Hepatocyte (in vitro differentiated cells): ENCODE measurements at regions not wholly inside any gene's neighbourhood (a gene's known extent, or its start where the extent isn't known, plus 50 kb on each side); places are given as distances from the start of the nearest gene placed in this dataset.
"Not testable (repeated sequence)": the region's sequence is repeated elsewhere in the genome, so short reads cannot be mapped to it uniquely, and the experiment has no call there.

Experiments
- DNase-seq: peaks from one replicate; pipeline ENCODE4 v3.0.0-alpha.2; 2016; ENCODE audit warnings: low spot score
- H2AFZ ChIP-seq: fragments of 200-600 bp; sonication (generic); 2 replicates; pipeline ENCODE4 v1.6.0; 2016; ENCODE audit warnings: antibody characterized with exemption, mild to moderate bottlenecking
- H3K27ac ChIP-seq: fragments of 200-600 bp; sonication (generic); 2 replicates; pipeline ENCODE4 v1.5.1; 2016; ENCODE audit warnings: mild to moderate bottlenecking
- H3K27me3 ChIP-seq: fragments of 200-600 bp; sonication (generic); 2 replicates; pipeline ENCODE4 v1.6.1; 2016
- H3K36me3 ChIP-seq: fragments of 200-600 bp; sonication (generic); replicated peaks from 2 replicates; pipeline ENCODE4 v1.5.1; 2016; ENCODE audit warnings: low read depth; ENCODE audit not compliant: insufficient read depth
- H3K4me1 ChIP-seq: fragments of 200-600 bp; sonication (generic); 2 replicates; pipeline ENCODE4 v1.5.1; 2016; ENCODE audit warnings: mild to moderate bottlenecking, moderate library complexity; ENCODE audit not compliant: insufficient read depth
- H3K4me2 ChIP-seq: fragments of 200-600 bp; sonication (generic); 2 replicates; pipeline ENCODE4 v1.6.0; 2016
- H3K4me3 ChIP-seq: fragments of 200-600 bp; sonication (generic); 2 replicates; pipeline ENCODE4 v1.5.1; 2016; ENCODE audit warnings: mild to moderate bottlenecking
- H3K79me2 ChIP-seq: fragments of 200-600 bp; sonication (generic); 2 replicates; pipeline ENCODE4 v1.6.0; 2017; ENCODE audit warnings: mild to moderate bottlenecking
- H3K9me2 ChIP-seq: fragments of 200-600 bp; sonication (generic); replicated peaks from 2 replicates; pipeline ENCODE4 v1.6.0; 2017; ENCODE audit warnings: mild to moderate bottlenecking; ENCODE audit not compliant: insufficient read depth
- H3K9me3 ChIP-seq: fragments of 200-600 bp; sonication (generic); 2 replicates; pipeline ENCODE4 v1.5.1; 2016; ENCODE audit warnings: low read depth, mild to moderate bottlenecking
- H4K20me1 ChIP-seq: fragments of 200-600 bp; sonication (generic); 2 replicates; pipeline ENCODE4 v1.6.0; 2016; ENCODE audit warnings: mild to moderate bottlenecking; ENCODE audit not compliant: insufficient read depth, poor library complexity, severe bottlenecking
- EZH2 ChIP-seq: fragments of 200-600 bp; sonication (generic); IDR thresholded peaks from 2 replicates; pipeline ENCODE4 v1.6.1; 2016; ENCODE audit warnings: antibody characterized with exemption, mild to moderate bottlenecking, borderline replicate concordance
- EZH2phosphoT487 ChIP-seq: fragments of 200-600 bp; sonication (generic); IDR thresholded peaks from one replicate; pipeline ENCODE4 v1.6.1; 2018; ENCODE audit warnings: antibody characterized with exemption, mild to moderate bottlenecking, low read depth, moderate library complexity; ENCODE audit not compliant: unreplicated experiment, severe bottlenecking
- WGBS: methylation state at CpG from one replicate; pipeline ENCODE4 v1.1.6; 2016; ENCODE audit warnings: low lambda C conversion rate; ENCODE audit errors: missing lambda C conversion rate; 5-methylcytosine and 5-hydroxymethylcytosine counted together
- TF ChIP-seq, protein P1 (sequence below): fragments of 200-600 bp; sonication (generic); IDR thresholded peaks from 2 replicates; pipeline ENCODE4 v1.5.1; 2016; ENCODE audit warnings: antibody characterized with exemption, mild to moderate bottlenecking; ENCODE audit not compliant: poor library complexity

DNA sequence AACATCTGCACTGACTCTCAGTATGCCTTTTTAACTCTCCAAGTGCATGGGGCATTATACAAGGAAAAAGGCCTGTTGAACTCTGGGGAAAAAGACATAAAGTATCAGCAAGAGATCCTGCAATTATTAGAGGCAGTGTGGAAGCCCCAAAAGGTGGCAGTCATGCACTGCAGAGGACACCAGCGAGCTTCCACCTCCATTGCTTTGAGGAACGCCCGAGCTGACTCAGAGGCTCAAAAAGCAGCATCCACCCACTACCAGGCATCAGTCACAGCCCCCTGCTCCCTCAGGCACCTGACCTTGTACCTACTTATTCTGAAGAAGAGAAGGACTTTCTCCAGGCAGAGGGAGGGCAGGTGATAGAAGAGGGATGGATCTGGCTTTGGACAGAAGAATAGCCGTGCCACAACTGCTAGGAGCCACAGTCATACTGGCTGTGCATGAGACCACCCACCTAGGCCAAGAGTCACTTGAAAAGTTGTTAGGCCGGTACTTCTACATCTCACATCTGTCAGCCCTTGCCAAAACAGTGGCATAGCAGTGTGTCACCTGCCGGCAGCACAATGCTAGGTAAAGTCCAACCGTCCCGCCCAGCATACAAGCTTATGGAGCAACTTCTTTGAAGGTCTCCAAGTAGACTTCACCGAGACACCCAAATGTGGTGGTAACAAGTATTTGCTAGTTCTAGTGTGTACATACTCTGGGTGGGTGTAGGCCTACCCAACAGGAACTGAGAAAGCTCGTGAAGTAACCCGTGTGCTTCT lies 439.1 kb upstream of the CA10 start:
- H3K27ac ChIP-seq, H3K4me2 ChIP-seq, H3K27me3 ChIP-seq, H4K20me1 ChIP-seq, H3K4me1 ChIP-seq, H2AFZ ChIP-seq, H3K4me3 ChIP-seq, H3K9me2 ChIP-seq, H3K79me2 ChIP-seq, H3K9me3 ChIP-seq, H3K36me3 ChIP-seq: not testable (repeated sequence)
- DNase-seq: peak; percentile 10
- 68% methylated on average over 11 of the region's 11 CpGs for WGBS
- TF ChIP-seq, protein P1, sequence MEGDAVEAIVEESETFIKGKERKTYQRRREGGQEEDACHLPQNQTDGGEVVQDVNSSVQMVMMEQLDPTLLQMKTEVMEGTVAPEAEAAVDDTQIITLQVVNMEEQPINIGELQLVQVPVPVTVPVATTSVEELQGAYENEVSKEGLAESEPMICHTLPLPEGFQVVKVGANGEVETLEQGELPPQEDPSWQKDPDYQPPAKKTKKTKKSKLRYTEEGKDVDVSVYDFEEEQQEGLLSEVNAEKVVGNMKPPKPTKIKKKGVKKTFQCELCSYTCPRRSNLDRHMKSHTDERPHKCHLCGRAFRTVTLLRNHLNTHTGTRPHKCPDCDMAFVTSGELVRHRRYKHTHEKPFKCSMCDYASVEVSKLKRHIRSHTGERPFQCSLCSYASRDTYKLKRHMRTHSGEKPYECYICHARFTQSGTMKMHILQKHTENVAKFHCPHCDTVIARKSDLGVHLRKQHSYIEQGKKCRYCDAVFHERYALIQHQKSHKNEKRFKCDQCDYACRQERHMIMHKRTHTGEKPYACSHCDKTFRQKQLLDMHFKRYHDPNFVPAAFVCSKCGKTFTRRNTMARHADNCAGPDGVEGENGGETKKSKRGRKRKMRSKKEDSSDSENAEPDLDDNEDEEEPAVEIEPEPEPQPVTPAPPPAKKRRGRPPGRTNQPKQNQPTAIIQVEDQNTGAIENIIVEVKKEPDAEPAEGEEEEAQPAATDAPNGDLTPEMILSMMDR: peak; percentile 41

DNA sequence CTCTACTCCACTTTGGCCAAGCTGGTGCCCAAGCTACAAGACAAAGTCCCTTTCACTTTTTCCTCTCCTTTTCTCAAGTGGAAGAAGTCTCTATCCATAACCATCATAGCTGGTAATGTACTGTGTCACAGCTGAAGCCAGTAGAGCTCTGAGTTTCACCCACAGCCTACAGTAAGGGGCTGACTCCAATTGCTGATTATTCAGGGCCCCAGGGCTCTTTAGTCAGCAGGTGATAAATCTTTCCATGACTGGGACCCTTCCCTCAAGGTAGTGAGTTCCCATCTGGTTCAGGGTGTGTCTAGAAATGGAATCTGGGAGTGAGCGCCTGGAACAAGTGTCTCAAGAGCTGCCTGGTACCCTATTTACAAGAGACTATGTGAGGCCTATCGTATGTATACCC lies 436.0 kb upstream of the CA10 start:
- 88% methylated on average over 2 of the region's 2 CpGs for WGBS
- no peak for DNase-seq
- Histone ChIP-seq H3K9me3 (peaks cover 3% of the 10 kb centered on the region), H3K79me2 (no peaks in the 10 kb centered on the region), H3K9me2 (no peaks in the 10 kb centered on the region), H2AFZ (no peak overlapping the region), H3K36me3 (no peaks in the 10 kb centered on the region), H3K27ac (no peak overlapping the region), H3K4me3 (no peak overlapping the region), H3K4me2 (no peak overlapping the region), H4K20me1 (no peaks in the 10 kb centered on the region), H3K27me3 (no peaks in the 10 kb centered on the region), H3K4me1 (no peaks in the 10 kb centered on the region)
- TF ChIP-seq, protein P1: no peak
- TF ChIP-seq EZH2 (no peak), EZH2phosphoT487 (no peak)

DNA sequence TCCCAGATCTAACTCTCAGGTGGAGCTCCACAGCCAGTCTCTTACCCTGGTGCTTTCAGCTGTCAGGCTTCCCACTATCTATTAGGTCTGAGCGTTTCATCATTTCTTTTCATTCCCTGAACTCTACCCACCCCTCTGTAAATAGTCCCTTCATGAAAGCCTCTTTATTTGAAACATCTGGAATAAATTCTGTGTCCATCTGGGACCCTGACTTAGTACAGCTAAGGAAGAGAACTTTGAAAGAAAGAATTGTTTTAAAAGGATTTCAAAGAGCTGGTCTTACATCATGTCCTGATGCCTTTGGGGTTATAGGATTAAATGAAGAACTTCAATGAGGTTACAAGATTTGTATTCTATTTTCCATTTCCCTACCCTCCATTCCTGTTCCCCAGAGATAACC lies 388.5 kb upstream of the CA10 start:
- H3K79me2 ChIP-seq: no peaks in the 10 kb centered on the region
- no peak overlapping the region for H2AFZ ChIP-seq
- no peaks in the 10 kb centered on the region for H3K4me1 ChIP-seq
- H3K4me3 ChIP-seq: no peak overlapping the region
- no peaks in the 10 kb centered on the region for H3K9me2 ChIP-seq
- no peaks in the 10 kb centered on the region for H3K9me3 ChIP-seq
- no peak for DNase-seq
- H3K27me3 ChIP-seq: no peaks in the 10 kb centered on the region
- no peaks in the 10 kb centered on the region for H3K36me3 ChIP-seq
- H3K4me2 ChIP-seq: no peak overlapping the region
- TF ChIP-seq, protein P1: no peak
- TF ChIP-seq EZH2phosphoT487: no peak
- no peak for TF ChIP-seq EZH2
- 58% methylated on average over 1 of the region's 1 CpG for WGBS
- no peak overlapping the region for H3K27ac ChIP-seq
- no peaks in the 10 kb centered on the region for H4K20me1 ChIP-seq

DNA sequence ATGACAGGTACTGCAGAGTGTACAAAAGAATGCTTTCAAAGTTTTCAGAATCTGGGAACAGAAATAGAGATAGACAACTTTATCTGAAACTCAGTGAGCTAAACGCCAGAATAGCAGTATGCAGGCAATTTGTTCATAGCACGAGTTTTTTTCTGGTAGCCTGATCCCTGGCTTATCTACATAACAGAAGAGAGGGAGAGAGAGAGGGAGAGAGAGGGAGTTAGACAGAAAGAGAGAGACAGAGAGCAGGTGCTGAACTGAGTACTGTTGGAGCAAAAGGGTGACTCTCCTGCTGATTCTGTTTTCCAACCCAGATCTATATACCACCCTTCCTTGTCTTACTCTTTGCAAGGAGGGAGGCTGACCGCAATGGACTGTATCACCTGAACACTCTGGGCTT lies 388.0 kb upstream of the CA10 start:
- Histone ChIP-seq H3K79me2 (no peaks in the 10 kb centered on the region), H3K4me1 (no peaks in the 10 kb centered on the region), H3K9me2 (no peaks in the 10 kb centered on the region), H3K4me3 (no peak overlapping the region), H3K4me2 (no peak overlapping the region), H2AFZ (no peak overlapping the region), H3K27ac (no peak overlapping the region), H4K20me1 (no peaks in the 10 kb centered on the region), H3K27me3 (no peaks in the 10 kb centered on the region), H3K36me3 (no peaks in the 10 kb centered on the region), H3K9me3 (no peaks in the 10 kb centered on the region)
- no peak for TF ChIP-seq EZH2phosphoT487
- TF ChIP-seq EZH2: no peak
- TF ChIP-seq, protein P1: no peak
- WGBS: 52% methylated on average over 3 of the region's 3 CpGs
- no peak for DNase-seq
